ENCODE measurements at regions not wholly inside any gene's neighbourhood (a gene's known extent, or its start where the extent isn't known, plus 50 kb on each side); places are given as distances from the start of the nearest gene placed in this dataset.

GRCh38 chr17:13323990-13324389, 277.7 kb downstream of the HS3ST3A1 start:
- TF ChIP-seq CTCF (IDR thresholded peaks at IDR 0.05; ENCODE audit: insufficient read depth, low read length, poor library complexity, severe bottlenecking): no peak
- no peak for TF ChIP-seq EZH2phosphoT487 (conservative IDR thresholded peaks at IDR 0.05; ENCODE audit: low read length)

All from SU-DHL-6 (cell line).